ENCODE measurements at regions not wholly inside any gene's neighbourhood (a gene's known extent, or its start where the extent isn't known, plus 50 kb on each side); places are given as distances from the start of the nearest gene placed in this dataset.

DNA sequence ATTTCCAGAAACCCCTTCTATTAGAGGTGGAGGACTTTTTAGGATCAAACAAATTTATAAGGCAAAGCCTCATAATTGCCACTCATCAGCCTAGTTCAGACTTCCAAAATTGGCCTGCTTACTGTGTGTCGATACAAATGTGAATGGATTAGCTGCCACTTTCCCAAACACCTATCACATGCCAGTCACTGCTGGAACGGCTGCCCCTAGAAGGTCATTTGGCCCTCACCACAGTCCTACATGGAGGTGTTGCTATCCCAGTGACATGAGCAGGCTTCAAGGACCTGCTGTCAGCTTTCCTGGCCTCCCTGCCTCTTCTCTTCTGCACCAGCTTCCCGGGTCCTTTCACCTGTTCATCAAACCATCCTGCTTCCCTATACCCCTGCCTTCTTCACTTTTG lies 279.2 kb upstream of the SKOR2 start:
- no peak for DNase-seq

DNA sequence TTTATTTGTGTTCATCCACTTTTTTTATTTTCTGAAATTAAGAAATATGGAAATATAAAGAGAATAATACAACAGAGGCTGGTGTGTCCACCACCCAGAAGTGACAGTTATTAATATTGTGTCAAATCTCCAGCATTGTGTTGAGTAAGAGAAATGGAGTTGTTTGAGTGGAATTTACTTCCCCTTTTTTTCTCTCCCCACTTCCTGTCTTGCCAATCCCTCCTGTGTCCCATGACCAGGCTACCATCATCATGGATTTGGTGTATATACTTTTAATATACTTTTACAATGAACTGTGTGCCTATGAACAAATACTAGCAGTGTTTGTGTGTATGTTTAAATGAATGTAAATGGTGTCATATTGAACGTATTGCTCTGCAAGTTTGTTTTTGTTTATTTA lies 276.9 kb upstream of the SKOR2 start:
- DNase-seq: no peak

DNA sequence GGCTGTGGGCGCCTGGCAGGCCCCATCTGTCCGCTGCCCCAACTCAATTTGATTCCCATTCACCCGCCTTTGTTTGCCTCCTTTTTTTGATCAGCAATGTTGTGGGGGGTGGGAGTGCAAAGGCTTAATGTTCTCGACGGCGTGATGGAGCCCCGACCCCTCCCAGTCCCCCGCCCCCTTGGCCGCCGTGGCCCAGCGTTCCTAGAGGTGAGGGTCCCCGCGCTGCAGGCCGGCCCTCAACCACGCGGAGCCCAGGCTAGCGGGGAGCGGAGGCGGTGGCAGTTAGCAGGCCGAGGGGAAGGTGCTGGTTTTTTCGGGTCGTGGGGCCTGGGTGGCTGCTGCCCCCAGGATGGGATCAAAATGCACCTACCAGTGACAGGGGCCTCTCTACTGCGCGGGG lies 274.7 kb upstream of the SKOR2 start:
- DNase-seq: no peak

DNA sequence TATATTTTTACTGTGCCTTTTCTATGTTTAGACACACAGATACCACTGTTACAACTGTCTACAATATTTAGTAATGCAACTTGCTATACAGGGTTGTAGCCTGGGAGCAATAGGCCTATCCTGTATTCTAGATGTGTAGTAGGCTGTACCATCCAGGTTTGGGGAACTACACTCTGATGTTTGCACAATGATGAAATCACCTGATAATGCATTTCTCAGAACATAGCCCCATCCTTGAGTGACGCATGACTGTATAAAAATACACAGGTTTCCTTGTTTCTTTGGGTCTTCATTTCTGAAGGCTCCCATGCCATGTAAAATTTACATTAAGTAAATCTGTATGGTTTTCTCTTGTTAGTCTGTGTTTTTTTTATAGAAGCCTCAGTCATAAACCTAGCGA lies 270.9 kb upstream of the SKOR2 start:
- no peak for DNase-seq

DNA sequence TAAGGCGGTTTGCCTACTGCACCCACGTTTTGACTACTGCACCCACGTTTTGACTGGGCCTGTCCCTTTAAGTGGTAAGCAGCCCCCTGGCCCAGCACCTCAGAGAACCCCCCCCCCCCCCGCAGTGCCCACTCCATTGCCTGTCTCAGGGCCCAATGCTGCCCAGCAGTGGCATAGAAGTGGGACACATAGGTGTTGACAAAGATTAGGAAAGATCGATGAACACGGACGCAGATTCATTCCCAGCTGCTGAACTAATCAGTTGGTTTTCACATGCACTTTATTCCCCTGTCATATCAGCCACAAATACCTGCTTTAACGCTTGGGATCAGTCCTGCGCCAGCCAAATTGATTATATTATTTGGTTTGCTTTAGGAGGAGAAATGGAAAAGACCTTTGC lies 268.8 kb upstream of the SKOR2 start:
- DNase-seq: no peak

DNA sequence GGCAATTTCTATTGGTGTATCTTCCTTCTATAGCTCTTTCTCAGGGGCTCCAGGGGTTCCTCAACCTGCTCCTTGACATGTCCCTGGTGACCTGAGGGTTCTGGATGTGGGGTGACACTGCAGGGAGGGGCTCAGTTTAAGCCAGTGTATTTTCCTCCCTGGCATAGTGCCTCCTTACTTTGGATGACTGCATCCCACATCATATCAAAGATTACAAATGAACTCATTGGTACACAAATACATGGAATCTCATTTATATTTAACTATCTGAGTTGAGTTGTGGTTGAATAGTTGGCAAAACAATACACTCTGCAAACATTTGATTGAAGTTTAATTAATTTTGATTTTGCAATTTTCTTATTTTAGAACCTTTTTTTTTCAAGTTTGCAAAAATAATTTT lies 268.2 kb upstream of the SKOR2 start:
- no peak for DNase-seq

DNA sequence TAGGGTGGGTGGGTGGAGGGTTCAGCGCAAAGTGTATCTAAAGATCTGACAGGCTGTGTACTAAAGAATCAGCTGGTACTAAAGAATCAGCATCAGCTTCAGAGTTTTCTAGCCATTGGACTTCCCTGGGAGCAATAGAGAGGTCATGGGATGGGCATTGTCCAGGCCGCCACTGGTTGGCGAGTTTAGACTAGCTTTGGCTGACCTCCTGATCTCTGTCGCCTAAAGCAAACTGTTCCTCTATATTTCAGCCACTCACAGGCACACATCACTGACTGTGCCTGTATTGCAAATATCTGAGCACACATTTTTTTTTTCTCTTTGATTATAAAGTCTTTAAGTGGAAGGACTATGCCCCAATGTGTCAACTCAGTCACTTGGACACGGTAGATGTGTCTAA lies 267.8 kb upstream of the SKOR2 start:
- no peak for DNase-seq

DNA sequence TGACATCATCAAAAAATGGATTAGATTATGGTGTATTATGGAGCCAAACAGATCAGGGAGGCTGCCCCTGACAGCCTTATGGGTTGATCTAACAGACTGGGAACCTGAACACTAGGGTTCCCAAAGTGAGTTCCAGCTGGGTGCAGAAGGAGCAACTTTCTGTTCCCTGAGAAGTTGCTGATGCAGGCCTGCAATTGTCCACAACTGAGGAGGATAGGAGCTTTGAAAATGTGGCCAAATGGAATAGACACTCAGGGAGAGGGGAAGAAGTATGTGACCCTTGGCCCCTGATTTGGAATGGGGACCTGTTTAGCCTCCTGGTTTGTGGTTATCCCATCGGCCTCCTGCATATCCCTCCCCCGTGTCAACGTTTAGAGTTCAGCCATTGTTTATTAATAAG lies 262.2 kb upstream of the SKOR2 start:
- no peak for DNase-seq

DNA sequence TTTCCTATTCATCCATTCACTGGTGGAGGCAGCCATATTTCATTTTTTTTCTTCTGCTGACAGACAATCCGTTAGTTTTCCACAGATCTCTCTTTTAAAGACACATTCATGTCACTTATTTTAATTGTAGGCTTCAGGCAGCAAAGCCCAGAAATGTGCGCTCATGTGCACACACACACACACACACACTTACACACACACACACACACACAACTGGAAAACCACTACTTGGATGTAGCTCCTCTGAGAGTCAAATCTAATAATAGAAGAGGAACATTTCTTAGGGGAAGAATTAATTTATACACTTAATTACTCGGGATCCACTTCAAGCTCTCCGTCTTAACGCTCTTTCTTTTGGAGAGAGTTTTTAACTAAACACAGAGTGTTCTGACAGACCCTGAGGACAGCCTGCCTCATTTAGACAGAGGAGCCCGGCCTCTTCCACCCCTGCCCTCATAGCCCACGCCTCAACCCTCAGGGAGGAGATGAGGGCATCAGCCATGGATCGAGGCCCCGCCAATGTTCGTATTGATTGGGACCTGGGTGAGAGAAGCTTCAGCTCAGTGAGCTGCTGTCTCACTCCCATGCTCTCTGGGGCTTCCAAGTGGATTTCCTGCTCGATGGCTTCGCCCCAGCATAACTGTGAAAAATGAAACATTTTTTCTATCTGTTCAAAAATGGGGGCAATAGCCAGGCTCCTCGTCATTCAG lies 261.4 kb upstream of the SKOR2 start:
- no peak for DNase-seq

DNA sequence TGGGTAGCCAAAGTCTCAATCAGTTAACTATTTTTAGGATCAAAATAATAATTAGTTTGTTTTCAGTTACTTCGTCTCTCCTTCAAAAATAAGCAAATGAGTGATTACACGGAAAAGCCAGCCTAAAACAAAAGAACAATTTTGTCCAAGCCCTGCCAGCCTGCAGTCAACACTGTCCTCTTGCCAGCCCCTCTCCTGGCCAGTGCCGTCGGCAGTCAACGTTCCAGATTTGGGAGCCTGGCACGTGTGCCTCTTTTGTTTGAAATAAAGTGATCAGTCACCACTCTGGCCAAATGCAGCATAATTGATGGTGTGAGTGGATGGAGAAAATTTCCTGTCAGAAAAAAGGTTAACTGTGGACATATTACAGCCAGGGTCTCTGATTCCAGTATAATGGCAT lies 260.6 kb upstream of the SKOR2 start:
- DNase-seq: no peak

DNA sequence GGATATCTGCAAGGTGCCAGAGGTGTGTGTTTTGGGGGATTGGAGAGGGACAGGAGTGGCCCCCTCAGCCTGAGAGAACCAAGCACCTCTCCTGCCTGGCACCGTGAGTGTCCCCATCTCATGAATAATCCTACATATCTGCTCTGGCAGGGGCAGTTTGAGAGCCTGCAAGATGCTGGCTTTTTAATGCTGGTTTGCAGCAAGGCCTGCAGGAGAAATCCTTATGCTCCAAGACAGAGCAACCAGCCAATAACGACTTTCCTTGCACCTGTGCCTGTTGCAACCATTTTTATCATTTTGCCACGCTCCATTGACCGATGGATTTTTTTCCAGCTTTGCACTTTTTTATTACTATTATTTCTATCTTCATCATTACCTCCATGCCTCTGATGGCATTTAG lies 259.4 kb upstream of the SKOR2 start:
- no peak for DNase-seq

DNA sequence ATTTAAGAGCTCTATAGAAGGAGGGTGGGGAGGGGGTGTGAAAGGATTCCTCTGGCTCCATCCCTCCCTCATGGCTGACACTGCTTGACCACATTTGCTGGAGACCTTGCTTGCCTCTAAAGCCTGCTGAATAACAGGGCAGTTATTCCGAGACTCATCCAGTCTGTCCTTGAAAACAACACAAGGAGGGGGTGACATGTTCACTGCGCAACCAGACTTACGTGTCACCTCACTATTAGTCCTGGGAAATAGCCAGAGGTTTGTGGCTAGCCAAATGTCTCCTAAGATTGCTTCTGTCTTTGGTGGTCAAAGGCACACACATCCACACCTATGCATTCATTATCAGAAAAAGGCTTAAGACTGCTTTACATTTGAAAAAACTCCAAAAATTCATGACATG lies 256.2 kb upstream of the SKOR2 start:
- no peak for DNase-seq

DNA sequence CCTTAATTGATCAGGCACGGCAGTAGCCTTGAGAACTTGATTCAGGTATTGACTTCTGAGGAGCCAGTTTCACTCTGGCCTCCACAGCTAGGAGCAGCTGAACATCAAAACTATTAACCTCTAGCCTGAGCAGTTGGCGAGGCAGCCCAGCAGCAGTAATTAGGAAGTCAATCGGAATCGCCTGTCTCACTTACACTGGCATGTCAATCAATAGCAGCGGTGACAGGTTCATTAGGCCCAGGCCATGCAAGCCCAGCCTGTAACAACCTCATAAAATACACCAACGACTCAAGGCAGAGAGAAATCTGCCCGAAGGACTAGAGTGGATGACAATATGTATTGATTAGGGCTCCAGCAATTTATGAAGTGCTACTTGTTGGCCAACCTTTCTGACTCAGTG lies 255.4 kb upstream of the SKOR2 start:
- DNase-seq: no peak

DNA sequence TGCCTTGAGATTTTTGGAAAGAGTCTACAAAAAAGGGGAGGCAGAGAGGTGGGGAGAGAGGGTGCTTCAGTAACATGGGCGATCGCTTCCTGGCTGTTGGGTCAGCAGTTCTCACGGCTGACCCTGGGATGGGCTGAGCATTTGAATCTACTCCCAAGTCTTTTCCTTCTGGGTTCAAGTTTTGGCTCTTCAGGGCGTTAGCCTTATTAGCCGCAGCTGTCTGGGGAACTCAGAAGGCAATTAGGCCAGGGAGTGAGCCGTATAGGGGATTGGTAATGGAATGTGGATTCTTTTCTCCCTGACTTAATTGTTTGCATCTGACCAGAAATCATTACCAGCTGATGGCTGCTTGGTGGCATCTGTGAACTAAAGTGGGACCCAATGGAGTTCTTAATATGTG lies 250.5 kb upstream of the SKOR2 start:
- DNase-seq: no peak

DNA sequence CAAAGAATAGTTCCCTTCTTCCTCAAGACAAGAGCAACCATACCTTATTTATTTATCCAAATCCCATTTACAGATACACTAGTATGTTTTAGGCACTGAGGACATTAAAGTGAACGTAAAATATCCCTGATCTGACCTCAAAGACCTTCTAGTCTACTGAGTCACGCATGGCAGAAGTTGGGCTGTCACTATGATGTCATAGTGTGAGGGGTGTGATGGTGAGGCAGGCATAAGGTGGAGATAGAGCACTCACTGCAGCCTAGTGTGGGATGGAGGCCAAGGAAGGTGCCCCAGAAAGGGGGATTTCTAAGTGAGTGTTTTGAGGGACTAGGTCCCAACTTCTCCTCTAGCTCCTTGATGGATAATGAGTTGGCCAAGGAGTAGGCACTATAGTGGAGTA lies 249.5 kb upstream of the SKOR2 start:
- no peak for DNase-seq

DNA sequence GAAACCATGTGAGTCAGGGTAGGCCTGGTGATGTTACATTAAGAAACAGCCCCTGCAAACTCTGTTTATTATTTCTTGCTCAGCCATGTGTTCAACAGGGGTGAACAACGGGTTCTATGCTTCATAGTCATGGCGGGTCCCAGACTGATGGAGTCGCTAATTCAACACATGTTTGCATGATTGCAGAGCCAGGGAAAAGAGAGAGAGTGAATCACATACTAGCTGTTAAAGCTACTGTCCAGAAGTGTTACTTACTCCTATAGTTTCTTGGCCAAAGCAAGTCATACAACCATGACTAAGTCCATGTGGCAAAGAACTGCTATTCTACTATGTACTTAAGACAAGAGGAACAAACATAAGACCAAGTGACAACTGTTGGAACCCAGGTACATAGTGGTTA lies 241.2 kb upstream of the SKOR2 start:
- no peak for DNase-seq

DNA sequence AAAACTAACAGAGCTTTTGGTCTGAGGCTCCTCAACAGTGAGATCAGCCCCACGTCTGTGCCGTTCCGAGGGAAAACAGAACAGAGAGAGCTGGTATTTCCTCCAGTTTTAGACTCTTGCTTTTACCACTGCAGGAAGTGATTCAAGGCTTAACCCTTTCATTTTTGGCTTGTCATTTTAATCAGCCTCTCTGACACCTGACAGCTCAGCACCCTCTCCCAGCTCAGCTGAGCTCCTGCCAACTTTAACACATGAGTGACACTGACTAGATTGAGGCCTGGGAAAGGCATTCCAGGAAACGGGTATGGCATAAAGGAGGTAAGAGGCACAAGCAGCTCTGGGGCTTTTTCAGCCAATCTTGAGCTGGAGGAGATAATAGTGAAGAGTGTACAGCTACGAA lies 239.4 kb upstream of the SKOR2 start:
- no peak for DNase-seq

DNA sequence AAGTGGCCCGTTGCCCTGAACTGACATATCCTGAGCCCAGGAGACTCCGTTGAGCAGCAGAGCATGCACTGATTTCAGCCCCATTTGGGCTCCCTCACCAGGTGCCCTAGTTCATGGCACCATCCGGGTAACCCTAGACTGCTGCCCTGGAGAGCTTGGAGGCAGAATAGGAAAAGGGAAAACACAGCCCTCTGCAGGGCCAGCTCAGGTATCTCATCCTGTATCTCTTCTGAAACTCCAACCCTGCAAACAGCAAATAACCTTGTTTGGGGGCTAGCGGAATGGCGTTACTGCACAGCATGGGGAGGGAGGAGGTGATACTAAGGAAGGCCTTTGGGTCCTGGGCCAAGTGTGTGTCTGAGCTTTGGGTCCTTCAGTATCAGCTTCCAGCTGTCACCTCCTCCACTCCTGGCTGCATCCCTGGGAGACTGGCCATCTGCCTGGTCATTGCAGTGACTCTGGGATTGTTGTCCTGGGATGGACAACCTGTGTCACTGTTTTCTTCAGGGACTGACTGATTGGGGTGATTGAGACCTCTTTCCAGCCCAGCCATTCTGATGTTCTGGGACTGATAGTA lies 233.8 kb upstream of the SKOR2 start:
- DNase-seq: no peak

DNA sequence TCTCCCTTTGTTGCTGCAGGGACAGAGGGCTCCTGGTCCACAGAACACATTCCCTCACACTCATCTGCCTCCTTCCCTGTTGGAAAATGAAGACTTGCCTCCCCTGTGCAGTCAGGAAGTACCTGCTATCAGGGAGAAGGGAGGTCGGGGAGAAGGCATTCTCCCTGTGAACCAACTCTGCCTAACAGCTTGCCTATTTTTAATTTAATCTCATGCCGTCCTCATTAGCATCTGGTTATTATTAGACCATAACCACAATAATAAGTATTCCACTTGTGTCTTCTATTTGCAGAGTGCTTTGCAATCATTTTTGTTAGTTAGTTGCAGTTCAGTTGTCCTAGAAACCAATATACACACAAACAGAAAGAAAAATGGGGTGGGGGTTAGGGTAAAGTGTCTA lies 232.6 kb upstream of the SKOR2 start:
- DNase-seq: no peak

DNA sequence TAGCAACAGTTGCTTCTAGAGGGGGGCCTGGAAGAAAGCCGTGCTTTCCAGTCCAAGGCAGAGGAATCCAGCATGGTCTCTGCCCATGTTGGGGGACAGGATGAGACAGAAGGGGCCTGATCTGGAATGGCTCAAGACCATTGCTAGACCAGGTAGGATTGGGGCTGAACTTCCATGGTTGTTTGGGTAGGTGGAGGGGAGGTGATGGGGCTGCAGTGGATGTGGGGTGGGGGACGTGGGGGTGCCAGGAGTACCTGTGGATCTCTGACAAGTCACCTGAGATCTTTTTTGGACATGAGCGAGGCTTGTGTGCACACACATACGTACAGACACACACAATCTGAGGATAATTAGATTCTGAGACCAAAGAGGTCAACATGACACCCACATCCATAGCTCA lies 228.7 kb upstream of the SKOR2 start:
- DNase-seq: no peak

DNA sequence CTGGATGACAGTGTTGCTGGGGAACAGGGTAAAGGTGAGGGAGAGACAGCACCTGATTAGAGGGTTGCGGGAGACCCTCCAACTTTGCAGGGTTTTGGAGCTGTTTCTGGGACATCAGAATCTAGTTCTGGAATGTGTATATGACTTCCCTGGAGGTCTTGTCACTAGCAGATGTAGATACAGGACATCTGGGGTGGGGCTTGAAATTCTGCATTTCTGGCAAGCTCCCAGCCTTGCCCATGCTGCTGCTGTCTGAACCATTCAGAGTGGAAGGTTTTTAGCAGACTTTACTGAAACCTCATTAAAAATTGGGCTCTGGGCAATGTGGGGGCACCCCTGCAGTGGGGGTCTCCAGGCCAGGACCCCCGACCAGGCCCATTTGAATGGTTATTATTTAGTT lies 220.3 kb upstream of the SKOR2 start:
- DNase-seq: no peak

DNA sequence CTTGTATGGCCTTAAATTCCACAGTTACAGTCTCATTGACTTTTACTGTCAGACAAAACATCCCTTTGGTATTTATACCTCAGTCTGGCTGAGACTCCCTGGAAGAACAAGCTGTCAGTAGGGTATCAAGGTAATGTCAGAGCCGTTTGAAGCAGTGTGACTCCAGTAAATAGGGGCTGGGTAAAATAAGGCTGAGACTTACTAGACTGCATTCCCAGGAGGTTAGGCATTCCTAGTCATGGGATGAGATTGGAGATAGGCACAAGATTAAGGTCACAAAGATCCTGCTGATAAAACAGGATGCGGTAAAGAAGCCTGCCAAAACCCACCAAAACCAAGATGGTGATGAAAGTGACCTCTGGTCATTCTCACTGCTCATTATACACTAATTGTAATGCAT lies 219.5 kb upstream of the SKOR2 start:
- no peak for DNase-seq

DNA sequence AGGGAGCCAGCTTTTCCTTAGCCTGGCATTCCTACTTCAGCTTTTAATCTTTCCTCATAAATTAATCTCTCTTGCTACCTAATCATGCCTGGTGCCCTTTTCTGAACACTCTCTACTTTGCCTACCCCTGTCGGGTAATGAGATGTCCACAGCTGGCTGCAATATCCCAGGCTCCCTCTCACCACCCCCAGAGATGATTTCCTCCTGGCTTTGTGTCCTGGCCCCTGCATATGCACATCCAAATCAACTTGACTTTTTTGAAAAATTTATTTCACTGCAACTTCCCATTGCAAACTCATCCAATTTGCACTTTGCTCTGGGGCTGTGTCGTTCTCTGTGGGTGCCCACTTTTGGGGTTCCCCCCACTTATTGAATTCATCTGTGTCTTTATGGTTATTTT lies 218.1 kb upstream of the SKOR2 start:
- no peak for DNase-seq

DNA sequence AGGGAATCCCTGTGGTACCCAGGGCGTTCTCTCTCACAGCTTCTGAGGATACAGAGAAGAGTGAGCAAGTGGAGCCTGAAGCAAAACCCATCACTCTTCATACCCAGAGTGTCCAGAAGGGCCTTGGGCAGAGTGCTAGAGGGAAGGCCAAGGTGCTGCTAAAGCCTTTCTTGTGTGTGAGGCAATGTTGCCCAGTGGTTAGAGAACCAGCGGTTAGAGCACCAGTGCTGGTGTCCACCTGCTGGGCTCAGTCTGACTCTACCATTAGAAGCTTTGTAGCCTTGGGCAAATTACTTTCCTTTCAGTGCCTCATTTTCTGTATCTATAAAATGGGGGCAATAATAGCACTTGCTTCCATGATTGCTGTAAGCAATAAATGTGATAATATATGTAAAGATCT lies 210.5 kb upstream of the SKOR2 start:
- no peak for DNase-seq

DNA sequence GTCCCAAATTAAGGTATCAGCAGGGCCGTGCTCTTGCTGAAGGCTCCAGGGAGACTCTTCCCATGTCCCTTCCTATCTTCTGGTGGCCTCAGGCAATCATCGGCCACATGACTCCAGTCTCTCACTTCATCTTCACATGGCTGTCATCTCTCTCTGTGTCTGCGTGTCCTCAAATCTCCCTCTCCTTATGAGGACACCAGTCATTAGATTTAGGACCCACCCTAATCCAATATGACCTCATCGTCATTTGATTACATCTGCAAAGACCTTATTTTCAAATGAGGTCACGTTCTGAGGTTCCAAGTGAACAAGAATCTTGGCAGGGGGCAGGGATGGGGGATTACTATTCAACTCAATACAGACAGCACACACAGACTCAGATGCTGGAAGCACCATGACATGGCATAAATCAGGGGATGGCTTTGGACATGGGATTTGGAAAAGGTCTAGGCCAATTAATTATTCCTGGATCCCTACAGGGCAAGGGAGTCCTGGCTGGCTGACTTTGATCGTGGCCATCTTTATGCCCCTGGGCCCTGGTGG lies 210.0 kb upstream of the SKOR2 start:
- no peak for DNase-seq
